Smooth muscle cell (in vitro differentiated cells): ENCODE measurements at regions not wholly inside any gene's neighbourhood (a gene's known extent, or its start where the extent isn't known, plus 50 kb on each side); places are given as distances from the start of the nearest gene placed in this dataset. TPM values are rescaled to one million over a fixed set of nuclear protein-coding genes. Genes with fewer than 3 reads are reported as not detected.

Source experiments
- DNase-seq: peaks from one replicate; lab custom pipeline; 2025; ENCODE audit not compliant: unreplicated experiment; lab: John Stamatoyannopoulos, UW
- H2AFZ ChIP-seq: fragments of 200-600 bp; sonication (generic); 2 replicates; pipeline ENCODE4 v1.6.0; 2016; ENCODE audit warnings: antibody characterized with exemption, low read depth, mild to moderate bottlenecking
- H3F3A ChIP-seq: fragments of 200-600 bp; sonication (generic); 2 replicates; pipeline ENCODE4 v1.6.0; 2017; ENCODE audit warnings: antibody characterized with exemption, low read depth
- H3K27ac ChIP-seq: fragments of 200-600 bp; sonication (generic); 2 replicates; pipeline ENCODE4 v1.5.1; 2016; ENCODE audit warnings: low read depth, mild to moderate bottlenecking
- H3K27me3 ChIP-seq: fragments of 200-600 bp; sonication (generic); 2 replicates; pipeline ENCODE4 v1.6.1; 2016; ENCODE audit warnings: low read depth, mild to moderate bottlenecking
- H3K36me3 ChIP-seq: fragments of 200-600 bp; sonication (generic); 2 replicates; pipeline ENCODE4 v1.5.1; 2016; ENCODE audit warnings: low read depth
- H3K4me1 ChIP-seq: fragments of 200-600 bp; sonication (generic); 2 replicates; pipeline ENCODE4 v1.5.1; 2016; ENCODE audit warnings: low read depth
- H3K4me2 ChIP-seq: fragments of 200-600 bp; sonication (generic); 2 replicates; pipeline ENCODE4 v1.6.0; 2016; ENCODE audit warnings: mild to moderate bottlenecking
- H3K4me3 ChIP-seq: fragments of 200-600 bp; sonication (generic); 2 replicates; pipeline ENCODE4 v1.5.1; 2016; ENCODE audit warnings: mild to moderate bottlenecking
- H3K79me2 ChIP-seq: fragments of 200-600 bp; sonication (generic); 2 replicates; pipeline ENCODE4 v1.6.0; 2016; ENCODE audit warnings: low read depth, mild to moderate bottlenecking
- H3K9ac ChIP-seq: fragments of 200-600 bp; sonication (generic); 2 replicates; pipeline ENCODE4 v1.6.0; 2016; ENCODE audit warnings: low read depth
- H3K9me3 ChIP-seq: fragments of 200-600 bp; sonication (generic); replicated peaks from 2 replicates; pipeline ENCODE4 v1.5.1; 2016; ENCODE audit warnings: low read depth
- H4K20me1 ChIP-seq: fragments of 200-600 bp; sonication (generic); 2 replicates; pipeline ENCODE4 v1.6.0; 2016; ENCODE audit warnings: low read depth
- CTCF ChIP-seq: fragments of 200-600 bp; sonication (generic); IDR thresholded peaks from 2 replicates; pipeline ENCODE4 v1.5.1; 2017; ENCODE audit warnings: borderline replicate concordance, mild to moderate bottlenecking, antibody characterized with exemption; ENCODE audit not compliant: insufficient read depth, poor library complexity, severe bottlenecking
- WGBS: methylation state at CpG from one replicate; pipeline ENCODE4 v1.1.7; 2016; ENCODE audit warnings: low lambda C conversion rate; 5-methylcytosine and 5-hydroxymethylcytosine counted together
- small RNA-seq: library from RNA; depleted of rRNA; stranded (forward); fragments of <200 nt; gene quantifications from one replicate; pipeline ENCODE3, GENCODE V24; 2014

DNA sequence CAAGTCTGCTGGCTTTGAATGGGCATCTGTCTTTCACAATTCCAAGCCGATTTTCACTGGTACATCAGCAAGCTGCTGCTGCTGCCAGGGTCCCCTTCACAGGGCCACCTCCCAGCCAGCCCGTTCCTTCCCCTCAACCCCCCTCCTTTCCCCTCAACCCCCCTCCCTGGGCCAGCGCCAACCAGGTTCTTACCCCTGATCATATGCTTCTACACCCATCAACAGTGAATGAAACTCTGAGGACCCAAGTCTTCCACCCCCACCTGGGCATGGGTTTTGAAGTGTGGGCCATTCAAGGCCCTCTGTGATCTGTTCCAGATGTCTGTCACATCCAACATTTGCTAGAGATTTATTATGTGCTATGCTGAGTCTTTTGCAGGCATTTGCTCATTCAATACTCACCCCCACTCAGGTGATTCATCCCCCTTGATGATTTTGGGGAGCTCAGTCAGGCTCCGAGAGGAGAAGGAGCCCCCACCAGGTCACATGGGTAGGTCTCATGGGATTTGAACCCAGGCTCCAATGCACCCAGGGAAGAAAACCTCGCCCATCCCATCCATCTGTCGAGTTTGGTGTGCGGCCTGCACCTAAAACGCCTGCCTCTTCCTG lies 52.7 kb upstream of the FOXK1 start:
- no peaks in the 10 kb centered on the region for H4K20me1 ChIP-seq

GRCh38 chr7:4631380-4632179 lies 50.5 kb upstream of the FOXK1 start:
- Histone ChIP-seq H3K9me3 (no peaks in the 10 kb centered on the region), H3K4me1 (peaks cover 3% of the 10 kb centered on the region), H2AFZ (peak overlapping the region; percentile 70), H3K4me2 (peak overlapping the region; percentile 83), H3K27ac (peak overlapping the region; percentile 44), H4K20me1 (no peaks in the 10 kb centered on the region), H3K36me3 (no peaks in the 10 kb centered on the region), H3K27me3 (no peaks in the 10 kb centered on the region), H3K79me2 (no peaks in the 10 kb centered on the region), H3F3A (peaks cover 8% of the 10 kb centered on the region), H3K4me3 (peak overlapping the region; percentile 44), H3K9ac (no peak overlapping the region)
- peak; percentile 67 for TF ChIP-seq CTCF
- DNase-seq, result peak; percentile 81
- 7% methylated on average over 25 of the region's 25 CpGs for WGBS

More for the DNA sequence above, 52.7 kb upstream of the FOXK1 start:
- no peak overlapping the region for H3K4me3 ChIP-seq
- H3K79me2 ChIP-seq, result no peaks in the 10 kb centered on the region
- H3K27me3 ChIP-seq, result no peaks in the 10 kb centered on the region
- H3K27ac ChIP-seq, result no peak overlapping the region
- H3F3A ChIP-seq, result peaks cover 8% of the 10 kb centered on the region
- peaks cover 3% of the 10 kb centered on the region for H3K4me1 ChIP-seq
- no peaks in the 10 kb centered on the region for H3K36me3 ChIP-seq
- H3K9ac ChIP-seq, result no peak overlapping the region
- no peak for DNase-seq
- 90% methylated on average over 8 of the region's 8 CpGs for WGBS
- no peaks in the 10 kb centered on the region for H3K9me3 ChIP-seq
- no peak overlapping the region for H3K4me2 ChIP-seq
- no peak overlapping the region for H2AFZ ChIP-seq
- no peak for TF ChIP-seq CTCF

Small RNAs in the stretch of these regions (small RNA-seq; reads per million reads assigned to genes)
- gene CYP3A54P, result not detected
